ENCODE measurements at regions not wholly inside any gene's neighbourhood (a gene's known extent, or its start where the extent isn't known, plus 50 kb on each side); places are given as distances from the start of the nearest gene placed in this dataset.

DNA sequence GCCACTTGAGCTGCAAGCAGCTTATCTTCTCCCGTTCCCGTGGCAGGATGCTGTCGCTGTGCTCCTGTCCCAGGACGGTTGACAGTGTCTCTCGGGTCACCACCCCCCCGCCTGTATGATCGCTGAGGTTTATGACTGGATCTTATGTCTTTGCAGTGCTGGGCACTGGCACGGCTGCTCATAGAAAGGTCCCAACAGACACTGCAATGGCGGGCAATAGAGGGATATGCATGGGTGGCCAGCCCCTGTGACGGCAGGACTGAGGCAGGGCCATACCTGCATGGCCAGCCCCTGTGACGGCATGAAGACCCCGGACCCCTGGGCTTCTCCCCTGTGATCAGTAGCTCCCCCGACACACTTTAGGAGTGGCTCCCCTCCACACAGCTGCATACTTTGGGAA lies 307.2 kb downstream of the TEX29 start:
- Histone ChIP-seq H4K20me1 (ENCODE audit: control insufficient read depth, extremely low read depth, insufficient read depth, low read length) (no peaks in the 10 kb centered on the region), H3K9ac (ENCODE audit: control insufficient read depth, extremely low read depth, insufficient read depth, low read length) (no peak overlapping the region), H3K4me1 (ENCODE audit: control insufficient read depth, extremely low read depth, insufficient read depth, low read length) (no peaks in the 10 kb centered on the region), H3K4me3 (ENCODE audit: control insufficient read depth in 2 of 3, extremely low read depth in 1 of 3, insufficient read depth in 2 of 3, low read depth in 1 of 3, low read length in 3 of 3) (no peak overlapping the region), H3K27ac (ENCODE audit: control insufficient read depth, insufficient read depth, low read length) (no peak overlapping the region), H2AFZ (ENCODE audit: control insufficient read depth, low read length) (no peak overlapping the region), H3K4me2 (ENCODE audit: control insufficient read depth, extremely low read depth, insufficient read depth, low read depth, low read length) (no peak overlapping the region), H3K27me3 (ENCODE audit: control insufficient read depth, extremely low read depth, insufficient read depth, low read length) (no peaks in the 10 kb centered on the region), H3K9me3 (ENCODE audit: control insufficient read depth, low read depth, low read length) (peaks cover 13% of the 10 kb centered on the region), H3K36me3 (ENCODE audit: control insufficient read depth in 2 of 2, extremely low read depth in 1 of 2, insufficient read depth in 2 of 2, low read length in 2 of 2) (no peaks in the 10 kb centered on the region), H3K9me1 (ENCODE audit: control insufficient read depth, extremely low read depth, insufficient read depth, low read length) (no peaks in the 10 kb centered on the region), H3K79me2 (ENCODE audit: control insufficient read depth, insufficient read depth, low read length) (no peaks in the 10 kb centered on the region)
- dilution Hi-C loops (cut with MboI; ENCODE audit: extremely low pct_ligation_motif_present, low sequenced_read_pairs), result no loop called here
- FAIRE-seq (no peak), DNase-seq (ENCODE audit: low read depth, low spot score) (no peak)
- TF ChIP-seq EZH2 (IDR thresholded peaks at IDR 0.05; ENCODE audit: low read length), result no peak
- TF ChIP-seq, protein P1, sequence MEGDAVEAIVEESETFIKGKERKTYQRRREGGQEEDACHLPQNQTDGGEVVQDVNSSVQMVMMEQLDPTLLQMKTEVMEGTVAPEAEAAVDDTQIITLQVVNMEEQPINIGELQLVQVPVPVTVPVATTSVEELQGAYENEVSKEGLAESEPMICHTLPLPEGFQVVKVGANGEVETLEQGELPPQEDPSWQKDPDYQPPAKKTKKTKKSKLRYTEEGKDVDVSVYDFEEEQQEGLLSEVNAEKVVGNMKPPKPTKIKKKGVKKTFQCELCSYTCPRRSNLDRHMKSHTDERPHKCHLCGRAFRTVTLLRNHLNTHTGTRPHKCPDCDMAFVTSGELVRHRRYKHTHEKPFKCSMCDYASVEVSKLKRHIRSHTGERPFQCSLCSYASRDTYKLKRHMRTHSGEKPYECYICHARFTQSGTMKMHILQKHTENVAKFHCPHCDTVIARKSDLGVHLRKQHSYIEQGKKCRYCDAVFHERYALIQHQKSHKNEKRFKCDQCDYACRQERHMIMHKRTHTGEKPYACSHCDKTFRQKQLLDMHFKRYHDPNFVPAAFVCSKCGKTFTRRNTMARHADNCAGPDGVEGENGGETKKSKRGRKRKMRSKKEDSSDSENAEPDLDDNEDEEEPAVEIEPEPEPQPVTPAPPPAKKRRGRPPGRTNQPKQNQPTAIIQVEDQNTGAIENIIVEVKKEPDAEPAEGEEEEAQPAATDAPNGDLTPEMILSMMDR (optimal IDR thresholded peaks at IDR 0.05 in 1 of 3, IDR thresholded peaks at IDR 0.05 in 1 of 3, conservative IDR thresholded peaks at IDR 0.05 in 1 of 3; ENCODE audit: extremely low read depth in 1 of 3, insufficient read depth in 2 of 3, low read length in 3 of 3), result no peak

DNA sequence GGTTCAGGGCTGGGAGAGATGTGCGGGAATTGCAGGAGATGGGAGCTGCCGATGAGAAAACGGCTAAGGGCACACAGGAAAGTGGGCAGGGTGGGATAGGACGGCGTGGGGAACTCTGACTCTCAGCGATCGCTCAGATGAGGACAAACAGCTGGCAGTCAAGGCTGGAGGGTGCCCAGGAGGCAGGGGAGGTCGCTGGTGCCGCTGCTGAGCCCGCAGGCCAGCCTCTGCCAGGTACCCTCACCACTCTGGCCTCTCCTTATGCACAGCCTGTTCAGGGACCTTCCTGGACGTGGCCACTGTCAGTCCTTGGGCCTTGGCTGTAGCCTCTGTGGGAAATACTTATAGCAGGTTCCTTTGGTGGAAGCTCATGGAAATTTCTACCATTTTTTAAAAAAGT lies 308.6 kb downstream of the TEX29 start:
- H3K4me2 ChIP-seq (ENCODE audit: control insufficient read depth, extremely low read depth, insufficient read depth, low read depth, low read length), result no peak overlapping the region
- no peak overlapping the region for H3K9ac ChIP-seq (ENCODE audit: control insufficient read depth, extremely low read depth, insufficient read depth, low read length)
- DNase-seq (ENCODE audit: low read depth, low spot score) (no peak), FAIRE-seq (no peak)
- peaks cover 13% of the 10 kb centered on the region for H3K9me3 ChIP-seq (ENCODE audit: control insufficient read depth, low read depth, low read length)
- H3K36me3 ChIP-seq (ENCODE audit: control insufficient read depth in 2 of 2, extremely low read depth in 1 of 2, insufficient read depth in 2 of 2, low read length in 2 of 2), result no peaks in the 10 kb centered on the region
- dilution Hi-C loops (cut with MboI; ENCODE audit: extremely low pct_ligation_motif_present, low sequenced_read_pairs), result no loop called here
- TF ChIP-seq EZH2 (IDR thresholded peaks at IDR 0.05; ENCODE audit: low read length), result no peak
- TF ChIP-seq, protein P1 (optimal IDR thresholded peaks at IDR 0.05 in 1 of 3, IDR thresholded peaks at IDR 0.05 in 1 of 3, conservative IDR thresholded peaks at IDR 0.05 in 1 of 3; ENCODE audit: extremely low read depth in 1 of 3, insufficient read depth in 2 of 3, low read length in 3 of 3), result no peak
- H3K79me2 ChIP-seq (ENCODE audit: control insufficient read depth, insufficient read depth, low read length), result no peaks in the 10 kb centered on the region
- H4K20me1 ChIP-seq (ENCODE audit: control insufficient read depth, extremely low read depth, insufficient read depth, low read length), result no peaks in the 10 kb centered on the region
- H3K27me3 ChIP-seq (ENCODE audit: control insufficient read depth, extremely low read depth, insufficient read depth, low read length), result no peaks in the 10 kb centered on the region
- no peak overlapping the region for H3K4me3 ChIP-seq (ENCODE audit: control insufficient read depth in 2 of 3, extremely low read depth in 1 of 3, insufficient read depth in 2 of 3, low read depth in 1 of 3, low read length in 3 of 3)
- no peaks in the 10 kb centered on the region for H3K4me1 ChIP-seq (ENCODE audit: control insufficient read depth, extremely low read depth, insufficient read depth, low read length)
- H2AFZ ChIP-seq (ENCODE audit: control insufficient read depth, low read length), result no peak overlapping the region
- no peaks in the 10 kb centered on the region for H3K9me1 ChIP-seq (ENCODE audit: control insufficient read depth, extremely low read depth, insufficient read depth, low read length)
- no peak overlapping the region for H3K27ac ChIP-seq (ENCODE audit: control insufficient read depth, insufficient read depth, low read length)

Measured in keratinocyte (primary cell).